Right cardiac atrium (tissue), 5 donors: ENCODE measurements at regions not wholly inside any gene's neighbourhood (a gene's known extent, or its start where the extent isn't known, plus 50 kb on each side); places are given as distances from the start of the nearest gene placed in this dataset.

ENCODE experiments used
- ATAC-seq, 2 donors: fragments of 200-7000 bp; cut with Tn5 transposase; one replicate each; pipeline versions ENCODE4 v1.8.0 to v1.9.1; 2020; ENCODE audit warnings: moderate library complexity in 2 of 2, mild to moderate bottlenecking in 1 of 2
- DNase-seq, 3 donors: peaks; one replicate each; pipeline ENCODE4 v3.0.0-alpha.2; 2020
- H3K27ac ChIP-seq: one replicate; pipeline ENCODE4 v1.5.1; 2013; ENCODE audit warnings: mild to moderate bottlenecking, low read length, control low read depth, moderate library complexity
- H3K27me3 ChIP-seq: one replicate; pipeline ENCODE4 v1.6.1; 2013; ENCODE audit not compliant: control insufficient read depth, insufficient read depth
- H3K4me1 ChIP-seq: one replicate; pipeline ENCODE4 v1.6.1; 2013; ENCODE audit warnings: low read length; ENCODE audit not compliant: control insufficient read depth, insufficient read depth
- H3K4me3 ChIP-seq: one replicate; pipeline ENCODE4 v1.5.1; 2013; ENCODE audit warnings: low read length, control low read depth
- H3K9me3 ChIP-seq: one replicate; pipeline ENCODE4 v1.6.1; 2013; ENCODE audit warnings: low read length; ENCODE audit not compliant: control insufficient read depth
- WGBS: extraction: QIAGEN DNeasy Blood & Tissue Kit; methylation state at CpG from one replicate; pipeline ENCODE4 v1.1.7; 2013; 5-methylcytosine and 5-hydroxymethylcytosine counted together
- intact Hi-C, 4 donors: fragments of 100-400 bp; cut with DNase I; formaldehyde crosslinking; loops; one replicate each; pipeline versions ENCODE4 v1.11.0 to v1.14.0; 2022 to 2023
- donor health status: healthy with polysubstance abuse.
- donor health status: DM: no; HTN: yes; CAD: no.
- donor health status: DM: no; HTN: no; CAD: no.
- donor health status: DM: no; HTN: yes; CAD: no; lungs with severe emphysema.
- donor health status: DM: yes; HTN: yes; CAD: no.

GRCh38 chr1:216894494-216894893, 171.3 kb upstream of the ESRRG start:
- Histone ChIP-seq H3K4me1 (no peaks in the 10 kb centered on the region), H3K27ac (no peak overlapping the region), H3K9me3 (no peaks in the 10 kb centered on the region), H3K4me3 (no peak overlapping the region), H3K27me3 (no peaks in the 10 kb centered on the region)
- intact Hi-C loops, result no loop called here
- ATAC-seq (no peak), DNase-seq (no peak)
- WGBS, result 29% methylated on average over 5 of the region's 5 CpGs

- intact Hi-C loops, result no loop called here
- H3K9me3 ChIP-seq, result no peaks in the 10 kb centered on the region
- 82% methylated on average over 10 of the region's 10 CpGs for WGBS
- DNase-seq (no peak), ATAC-seq (peak in 1 of 2 donors; percentile 61)
- no peak overlapping the region for H3K27ac ChIP-seq
- no peaks in the 10 kb centered on the region for H3K27me3 ChIP-seq
- H3K4me3 ChIP-seq, result no peak overlapping the region
- no peaks in the 10 kb centered on the region for H3K4me1 ChIP-seq
These were observed 169.4 kb upstream of the ESRRG start for GRCh38 chr1:216892581-216893160.

GRCh38 chr1:216890871-216891270, 167.6 kb upstream of the ESRRG start:
- ATAC-seq (no peak), DNase-seq (no peak)
- H3K9me3 ChIP-seq, result no peaks in the 10 kb centered on the region
- intact Hi-C loops, result no loop called here
- no peaks in the 10 kb centered on the region for H3K27me3 ChIP-seq
- H3K27ac ChIP-seq, result no peak overlapping the region
- H3K4me3 ChIP-seq, result no peak overlapping the region
- no peaks in the 10 kb centered on the region for H3K4me1 ChIP-seq
- WGBS, result 92% methylated on average over 7 of the region's 7 CpGs

GRCh38 chr1:216888731-216889130, 165.5 kb upstream of the ESRRG start:
- no peak overlapping the region for H3K27ac ChIP-seq
- ATAC-seq, result peak in 1 of 2 donors; percentile 42

GRCh38 chr1:216887032-216887431, 163.8 kb upstream of the ESRRG start:
- no peaks in the 10 kb centered on the region for H3K4me1 ChIP-seq
- H3K27ac ChIP-seq, result no peak overlapping the region
- H3K27me3 ChIP-seq, result no peaks in the 10 kb centered on the region
- DNase-seq (no peak), ATAC-seq (no peak)
- intact Hi-C loops, result no loop called here
- H3K9me3 ChIP-seq, result no peaks in the 10 kb centered on the region
- WGBS, result 81% methylated on average over 4 of the region's 4 CpGs
- no peak overlapping the region for H3K4me3 ChIP-seq

More at GRCh38 chr1:216888731-216889130, 165.5 kb upstream of the ESRRG start:
- Histone ChIP-seq H3K27me3 (no peaks in the 10 kb centered on the region), H3K4me1 (no peaks in the 10 kb centered on the region), H3K4me3 (no peak overlapping the region), H3K9me3 (no peaks in the 10 kb centered on the region)
- intact Hi-C loops, result no loop called here
- 38% methylated on average over 5 of the region's 5 CpGs for WGBS
- no peak for DNase-seq

- Histone ChIP-seq H3K4me3 (no peak overlapping the region), H3K27me3 (no peaks in the 10 kb centered on the region), H3K4me1 (no peaks in the 10 kb centered on the region), H3K27ac (no peak overlapping the region), H3K9me3 (no peaks in the 10 kb centered on the region)
- DNase-seq (no peak), ATAC-seq (no peak)
- 49% methylated on average over 2 of the region's 2 CpGs for WGBS
- intact Hi-C loops, result no loop called here
These were observed 161.5 kb upstream of the ESRRG start for GRCh38 chr1:216884614-216885229.

- ATAC-seq, result no peak
- no peak for DNase-seq
- Histone ChIP-seq H3K9me3 (no peaks in the 10 kb centered on the region), H3K4me3 (no peak overlapping the region), H3K4me1 (no peaks in the 10 kb centered on the region), H3K27ac (no peak overlapping the region), H3K27me3 (no peaks in the 10 kb centered on the region)
- intact Hi-C loops, result no loop called here
- 93% methylated on average over 2 of the region's 2 CpGs for WGBS
These were observed 160.3 kb upstream of the ESRRG start for GRCh38 chr1:216883518-216883917.

GRCh38 chr1:216881695-216882094, 158.5 kb upstream of the ESRRG start:
- Histone ChIP-seq H3K9me3 (no peaks in the 10 kb centered on the region), H3K27ac (no peak overlapping the region), H3K4me1 (no peaks in the 10 kb centered on the region), H3K4me3 (no peak overlapping the region), H3K27me3 (no peaks in the 10 kb centered on the region)
- ATAC-seq, result no peak
- intact Hi-C loops, result no loop called here
- 92% methylated on average over 2 of the region's 2 CpGs for WGBS
- no peak for DNase-seq

- Histone ChIP-seq H3K27ac (no peak overlapping the region), H3K27me3 (no peaks in the 10 kb centered on the region), H3K4me1 (no peaks in the 10 kb centered on the region), H3K4me3 (no peak overlapping the region), H3K9me3 (no peaks in the 10 kb centered on the region)
- no peak for ATAC-seq
- WGBS, result 60% methylated on average over 2 of the region's 2 CpGs
- DNase-seq, result no peak
- intact Hi-C loops, result no loop called here
These were observed 143.5 kb upstream of the ESRRG start for GRCh38 chr1:216866714-216867113.

GRCh38 chr1:216855810-216856209, 132.6 kb upstream of the ESRRG start:
- Histone ChIP-seq H3K27ac (no peak overlapping the region), H3K27me3 (no peaks in the 10 kb centered on the region), H3K9me3 (no peaks in the 10 kb centered on the region), H3K4me3 (no peak overlapping the region), H3K4me1 (no peaks in the 10 kb centered on the region)
- DNase-seq, result no peak
- WGBS, result 62% methylated on average over 3 of the region's 3 CpGs
- no peak for ATAC-seq
- intact Hi-C loops, result no loop called here

- no peak for DNase-seq
- Histone ChIP-seq H3K9me3 (no peaks in the 10 kb centered on the region), H3K4me3 (no peak overlapping the region), H3K27me3 (no peaks in the 10 kb centered on the region), H3K27ac (no peak overlapping the region), H3K4me1 (no peaks in the 10 kb centered on the region)
- no peak for ATAC-seq
- intact Hi-C loops, result no loop called here
- WGBS, result 63% methylated on average over 6 of the region's 6 CpGs
These were observed 131.7 kb upstream of the ESRRG start for GRCh38 chr1:216854836-216855484.
